IMR-90 (cell line): ENCODE measurements at regions not wholly inside any gene's neighbourhood (a gene's known extent, or its start where the extent isn't known, plus 50 kb on each side); places are given as distances from the start of the nearest gene placed in this dataset.

Source experiments
- ATAC-seq: fragments of 200-7000 bp; cut with Tn5 transposase; 2 replicates; pipeline ENCODE4 v1.9.1; 2020; ENCODE audit warnings: low read depth, mild to moderate bottlenecking, moderate library complexity
- BruUV-seq: library from RNA; stranded (reverse); fragments of 400-500 nt; replicated peaks from 2 replicates; lab custom pipeline; 2021; lab: Mats Ljungman, UMichigan
- CTCF ChIA-PET: fragments of 300-600 bp; formaldehyde crosslinking; extraction: SDS; loops from one replicate; lab custom pipeline; 2021; ENCODE audit warnings: antibody characterized with exemption; lab: Yijun Ruan, JAX
- POLR2A ChIA-PET: fragments of 300-600 bp; sonication (Branson Sonifier 250); formaldehyde crosslinking; loops from one replicate; lab custom pipeline; 2022; ENCODE audit warnings: antibody characterized with exemption; ENCODE audit not compliant: unreplicated experiment; lab: Charles Lee
- DNase-seq: peaks from one replicate; pipeline ENCODE4 v3.0.0; 2013
- H2AFZ ChIP-seq: replicated peaks from 2 replicates; pipeline ENCODE3; 2013; ENCODE audit warnings: low read length, mild to moderate bottlenecking; ENCODE audit not compliant: poor library complexity
- H2AK5ac ChIP-seq: 2 replicates; pipeline ENCODE4 v1.6.1; 2013; ENCODE audit warnings: low read depth, low read length, inconsistent platforms
- H2AK9ac ChIP-seq: replicated peaks from 2 replicates; pipeline ENCODE3; 2013; ENCODE audit warnings: mild to moderate bottlenecking, low read depth, low read length, moderate library complexity; ENCODE audit not compliant: poor library complexity
- H2BK120ac ChIP-seq: 2 replicates; pipeline ENCODE4 v1.6.1; 2013; ENCODE audit warnings: low read depth, low read length, inconsistent platforms
- H2BK15ac ChIP-seq: 3 replicates; pipeline ENCODE4 v1.6.1; 2013; ENCODE audit warnings: low read depth, low read length, inconsistent platforms
- H2BK20ac ChIP-seq: 2 replicates; pipeline ENCODE4 v1.6.1; 2013; ENCODE audit warnings: low read depth, mild to moderate bottlenecking, inconsistent platforms, low read length, moderate library complexity
- H2BK5ac ChIP-seq: 2 replicates; pipeline ENCODE4 v1.6.1; 2013; ENCODE audit warnings: mild to moderate bottlenecking, low read depth, low read length, inconsistent platforms; ENCODE audit not compliant: poor library complexity, severe bottlenecking
- H3K14ac ChIP-seq: replicated peaks from 2 replicates; pipeline ENCODE4 v1.6.1; 2013; ENCODE audit warnings: low read depth, low read length, inconsistent platforms
- H3K18ac ChIP-seq: 2 replicates; pipeline ENCODE4 v1.6.1; 2013; ENCODE audit warnings: low read depth, low read length, control low read depth
- H3K23ac ChIP-seq: 2 replicates; pipeline ENCODE4 v1.6.1; 2013; ENCODE audit warnings: low read depth, low read length, inconsistent platforms
- H3K27ac ChIP-seq: 2 replicates; pipeline ENCODE4 v1.5.1; 2013; ENCODE audit warnings: mild to moderate bottlenecking, control low read depth, low read length; ENCODE audit not compliant: insufficient read depth
- H3K27me3 ChIP-seq: 2 replicates; pipeline ENCODE4 v1.6.1; 2013; ENCODE audit warnings: low read length; ENCODE audit not compliant: control insufficient read depth, insufficient read depth
- H3K36me3 ChIP-seq: 2 replicates; pipeline ENCODE4 v1.6.1; 2013; ENCODE audit warnings: low read length, mixed read lengths; ENCODE audit not compliant: control insufficient read depth, insufficient read depth
- H3K4ac ChIP-seq: 2 replicates; pipeline ENCODE4 v1.6.1; 2013; ENCODE audit warnings: low read depth, low read length, inconsistent platforms
- H3K4me1 ChIP-seq: 2 replicates; pipeline ENCODE4 v1.6.1; 2013; ENCODE audit warnings: low read length, mixed read lengths; ENCODE audit not compliant: control insufficient read depth, insufficient read depth
- H3K4me2 ChIP-seq: 2 replicates; pipeline ENCODE4 v1.6.1; 2013; ENCODE audit warnings: low read depth, mild to moderate bottlenecking, control low read depth, low read length, moderate library complexity
- H3K4me3 ChIP-seq: 2 replicates; pipeline ENCODE4 v1.5.1; 2013; ENCODE audit warnings: low read depth, mild to moderate bottlenecking, control low read depth, low read length, moderate library complexity; ENCODE audit not compliant: insufficient read depth
- H3K56ac ChIP-seq: 2 replicates; pipeline ENCODE4 v1.6.1; 2013; ENCODE audit warnings: low read length, inconsistent platforms; ENCODE audit not compliant: insufficient read depth; ENCODE audit errors: extremely low read depth
- H3K79me1 ChIP-seq, 2 experiments: 2 replicates each; pipeline ENCODE4 v1.6.1; 2013; ENCODE audit warnings: low read length in 2 of 2, inconsistent platforms in 1 of 2, low read depth in 1 of 2
- H3K9ac ChIP-seq: 2 replicates; pipeline ENCODE4 v1.6.1; 2013; ENCODE audit warnings: low read depth, low read length, control low read depth
- H3K9me1 ChIP-seq: 2 replicates; pipeline ENCODE4 v1.6.1; 2013; ENCODE audit warnings: low read length, inconsistent platforms; ENCODE audit not compliant: insufficient read depth
- H3K9me3 ChIP-seq: 2 replicates; pipeline ENCODE4 v1.6.1; 2013; ENCODE audit warnings: low read length; ENCODE audit not compliant: control insufficient read depth, insufficient read depth
- H4K20me1 ChIP-seq: 2 replicates; pipeline ENCODE4 v1.6.1; 2013; ENCODE audit warnings: low read length, inconsistent platforms; ENCODE audit not compliant: insufficient read depth
- H4K5ac ChIP-seq: 2 replicates; pipeline ENCODE4 v1.6.1; 2013; ENCODE audit warnings: mild to moderate bottlenecking, low read depth, low read length, control low read depth
- H4K8ac ChIP-seq, 2 experiments: 2 replicates each; pipeline ENCODE4 v1.6.1; 2013; ENCODE audit warnings: low read depth in 2 of 2, low read length in 2 of 2, control low read depth in 1 of 2, inconsistent platforms in 1 of 2
- H4K91ac ChIP-seq: 2 replicates; pipeline ENCODE4 v1.6.1; 2013; ENCODE audit warnings: low read depth, low read length, inconsistent platforms; ENCODE audit not compliant: insufficient read depth
- CEBPB ChIP-seq: IDR thresholded peaks from 2 replicates; pipeline ENCODE4 v1.6.1; 2012; ENCODE audit warnings: low read depth, low read length, improper control_type of control experiment
- CHD1 ChIP-seq: IDR thresholded peaks from 2 replicates; pipeline ENCODE4 v1.6.1; 2012; ENCODE audit warnings: low read depth, low read length, improper control_type of control experiment
- CTCF ChIP-seq: conservative IDR thresholded peaks from 2 replicates; pipeline ENCODE4 v1.5.1; 2012; ENCODE audit warnings: mild to moderate bottlenecking, low read depth, low read length, improper control_type of control experiment
- FOS ChIP-seq: fragments of 150-350 bp; IDR thresholded peaks from 2 replicates; pipeline ENCODE4 v1.6.1; 2016; ENCODE audit warnings: low read depth, low read length
- MAFK ChIP-seq: IDR thresholded peaks from 2 replicates; pipeline ENCODE4 v1.6.1; 2012; ENCODE audit warnings: low read depth, low read length, improper control_type of control experiment
- MAZ ChIP-seq: IDR thresholded peaks from 2 replicates; pipeline ENCODE4 v1.6.1; 2012; ENCODE audit warnings: low read depth, mild to moderate bottlenecking, low read length, improper control_type of control experiment, moderate library complexity, borderline replicate concordance
- MXI1 ChIP-seq: IDR thresholded peaks from 2 replicates; pipeline ENCODE4 v1.6.1; 2012; ENCODE audit warnings: low read depth, mild to moderate bottlenecking, low read length, moderate library complexity, borderline replicate concordance
- NFE2L2 ChIP-seq: fragments of 150-350 bp; IDR thresholded peaks from 2 replicates; pipeline ENCODE4 v1.6.1; 2016; ENCODE audit warnings: low read depth, mild to moderate bottlenecking, low read length
- POLR2A ChIP-seq: IDR thresholded peaks from 2 replicates; pipeline ENCODE4 v1.6.1; 2012; ENCODE audit warnings: mild to moderate bottlenecking, low read depth, low read length
- RAD21 ChIP-seq: IDR thresholded peaks from 2 replicates; pipeline ENCODE4 v1.6.1; 2012; ENCODE audit warnings: low read length, improper control_type of control experiment
- RFX5 ChIP-seq: IDR thresholded peaks from 2 replicates; pipeline ENCODE4 v1.8.0; 2012; ENCODE audit warnings: low read depth, mild to moderate bottlenecking, low read length, moderate library complexity
- SMC3 ChIP-seq: fragments of 150-350 bp; IDR thresholded peaks from 2 replicates; pipeline ENCODE4 v1.6.1; 2016; ENCODE audit warnings: low read depth, mild to moderate bottlenecking, antibody characterized with exemption, low read length, moderate library complexity
- USF2 ChIP-seq: fragments of 150-350 bp; IDR thresholded peaks from 2 replicates; pipeline ENCODE4 v1.6.1; 2017; ENCODE audit warnings: mild to moderate bottlenecking, antibody characterized with exemption, low read length, low read depth
- WGBS, 2 experiments: methylation state at CpG; one replicate each; pipeline versions ENCODE4 v1.1.5 to v1.1.7; 2013; ENCODE audit warnings: missing lambda C conversion rate in 2 of 2; ENCODE audit not compliant: insufficient read length in 1 of 2; ENCODE audit errors: extremely low coverage in 2 of 2; 5-methylcytosine and 5-hydroxymethylcytosine counted together
- dilution Hi-C: fragments of 300-500 bp; cut with HindIII; formaldehyde crosslinking; loops from one replicate; pipeline ENCODE4 v1.14.3; 2018; ENCODE audit warnings: low sequenced_read_pairs; ENCODE audit not compliant: unreplicated experiment
- in situ Hi-C: fragments of 300-500 bp; cut with MboI; formaldehyde crosslinking; loops from 3 replicates; pipeline ENCODE4 v1.14.3; 2019; ENCODE audit warnings: low sequenced_read_pairs, inconsistent platforms, mixed read lengths
- intact Hi-C: fragments of 100-400 bp; cut with micrococcal nuclease; formaldehyde crosslinking; loops from 2 replicates; pipeline ENCODE4 v1.10.0; 2022

- peaks cover 2% of the 10 kb centered on the region for H3K27me3 ChIP-seq
- H3K4ac ChIP-seq, result no peak overlapping the region
- TF ChIP-seq SMC3 (no peak), CHD1 (no peak), NFE2L2 (no peak), POLR2A (no peak), MAFK (no peak), RAD21 (no peak), MAZ (no peak), USF2 (no peak), MXI1 (no peak), CTCF (no peak), RFX5 (no peak), CEBPB (no peak), FOS (no peak)
- WGBS, 2 experiments, result no CpG with 5 or more reads among the region's 3 CpGs
- no peak overlapping the region for H3K18ac ChIP-seq
- no peak overlapping the region for H3K23ac ChIP-seq
- no peak overlapping the region for H2BK15ac ChIP-seq
- intact Hi-C loops, result loop anchor here (10.0 kb wide), 1 partner anchor 290 kb away; no protein-coding TSS in a partner anchor
- no peak overlapping the region for H4K8ac ChIP-seq
- no peaks in the 10 kb centered on the region for H4K20me1 ChIP-seq
- no peak overlapping the region for H2AFZ ChIP-seq
- no peaks in the 10 kb centered on the region for H3K36me3 ChIP-seq
- BruUV-seq, result no TSS peak
- H2BK20ac ChIP-seq, result no peak overlapping the region
- H3K9me1 ChIP-seq, result peaks cover under 1% of the 10 kb centered on the region; the same call in 1 of the 2 replicates
- H4K91ac ChIP-seq, result no peak overlapping the region
- POLR2A ChIA-PET, result no interaction called here
- H3K14ac ChIP-seq, result no peak overlapping the region
- no peaks in the 10 kb centered on the region for H3K79me1 ChIP-seq
- no peak overlapping the region for H4K5ac ChIP-seq
- CTCF ChIA-PET, result no interaction called here
- H3K56ac ChIP-seq, result no peak overlapping the region
- H3K9me3 ChIP-seq, result no peaks in the 10 kb centered on the region
- no peak overlapping the region for H3K4me2 ChIP-seq
- H3K27ac ChIP-seq, result no peak overlapping the region
- in situ Hi-C loops, result no loop called here
- peaks cover 7% of the 10 kb centered on the region for H3K4me1 ChIP-seq
- no peak overlapping the region for H3K4me3 ChIP-seq
- H2BK120ac ChIP-seq, result no peak overlapping the region
- no peak for DNase-seq
- no peak overlapping the region for H2AK9ac ChIP-seq
- ATAC-seq, result no peak
- H3K9ac ChIP-seq, result no peak overlapping the region
- dilution Hi-C loops, result no loop called here
- H2BK5ac ChIP-seq, result no peak overlapping the region
- no peak overlapping the region for H2AK5ac ChIP-seq
These were observed 179.9 kb upstream of the CXCL12 start for GRCh38 chr10:44564790-44565189.
